HG02678 (cell line): ENCODE measurements at regions not wholly inside any gene's neighbourhood (a gene's known extent, or its start where the extent isn't known, plus 50 kb on each side); places are given as distances from the start of the nearest gene placed in this dataset.
A peak's percentile ranks its signal among the peaks of the same experiment; 100 is the strongest.
"Not testable (repeated sequence)": the region's sequence is repeated elsewhere in the genome, so short reads cannot be mapped to it uniquely, and the experiment has no call there.

Experiments
- ATAC-seq: cut with Tn5 transposase; IDR thresholded peaks from one replicate; pipeline ENCODE4 v1.9.1; 2021; ENCODE audit warnings: mild to moderate bottlenecking, moderate library complexity; ENCODE audit not compliant: unreplicated experiment

DNA sequence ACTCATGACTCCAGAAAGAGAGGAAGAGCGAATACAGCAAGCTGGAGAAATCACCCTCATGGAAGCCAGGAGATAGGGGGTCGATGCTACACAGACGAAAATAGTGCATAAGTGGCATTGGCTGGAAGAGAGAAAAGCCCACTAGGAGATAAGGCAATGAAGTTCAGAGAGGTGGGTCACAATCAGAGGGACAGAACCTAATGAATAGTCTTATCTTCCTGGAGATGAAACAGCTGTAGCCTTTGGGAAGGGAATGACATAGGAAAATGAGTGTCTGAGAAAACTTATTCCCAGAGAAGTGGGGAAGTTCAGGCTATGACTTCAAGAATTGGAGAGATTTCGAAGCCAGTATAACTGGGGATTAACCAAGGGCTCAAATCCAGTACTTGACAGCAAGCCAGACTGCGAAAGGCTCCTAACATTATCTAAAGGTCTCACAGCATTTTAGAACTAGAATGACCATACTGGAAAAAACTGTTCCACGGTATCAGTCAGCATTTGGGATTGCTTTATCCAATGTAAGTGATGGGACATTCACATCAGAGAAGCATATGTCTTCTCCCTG is 211.1 kb downstream of the ZNF365 start:
- no peak for ATAC-seq

DNA sequence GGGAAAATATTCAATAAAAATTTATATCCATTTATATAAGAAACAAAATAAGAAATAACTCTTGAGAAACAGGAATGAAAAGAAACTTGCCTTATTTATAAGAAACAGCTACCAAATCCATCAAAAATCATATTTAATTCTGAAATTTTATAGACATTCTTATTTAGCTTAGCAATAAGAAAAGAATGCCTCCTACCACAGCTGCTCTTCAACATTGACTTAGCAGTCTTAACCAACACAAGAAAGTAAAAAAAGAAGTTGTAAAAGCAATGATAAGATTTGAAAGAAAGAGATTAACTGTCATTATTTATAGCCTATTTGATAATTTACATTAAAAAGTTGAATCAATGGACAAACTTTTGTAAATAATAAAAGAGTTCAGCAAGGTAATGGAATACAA is 212.8 kb downstream of the ZNF365 start:
- no peak for ATAC-seq

- ATAC-seq = no peak
Measured at GRCh38 chr10:62588116-62588515, 213.9 kb downstream of the ZNF365 start.

- no peak for ATAC-seq
Measured at GRCh38 chr10:62589689-62590088, 214.8 kb upstream of the ADO start.

- ATAC-seq = no peak
Measured at GRCh38 chr10:62590306-62590705, 214.2 kb upstream of the ADO start.

DNA sequence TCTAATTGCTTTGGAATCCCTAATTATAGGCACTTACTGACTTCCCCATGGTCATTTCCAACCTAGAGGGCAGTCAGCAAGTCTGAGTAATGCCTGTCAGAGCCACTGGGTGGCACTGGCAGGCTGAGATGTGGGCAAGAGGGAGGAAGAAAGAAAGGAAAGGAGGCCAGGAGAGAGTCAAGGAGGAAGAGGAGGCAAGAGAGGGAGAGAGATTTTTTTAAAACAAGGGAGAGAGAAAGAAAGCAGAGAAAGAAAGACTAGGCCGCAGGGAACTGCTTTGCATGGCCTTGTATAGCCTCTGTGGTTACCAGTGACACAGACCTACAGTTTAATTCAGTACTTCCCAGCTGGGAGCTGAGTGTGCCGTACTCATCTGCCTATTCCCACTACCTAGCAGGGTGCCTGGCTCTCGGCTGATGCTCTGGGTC is 210.4 kb upstream of the ADO start:
- ATAC-seq = peak; percentile 83

DNA sequence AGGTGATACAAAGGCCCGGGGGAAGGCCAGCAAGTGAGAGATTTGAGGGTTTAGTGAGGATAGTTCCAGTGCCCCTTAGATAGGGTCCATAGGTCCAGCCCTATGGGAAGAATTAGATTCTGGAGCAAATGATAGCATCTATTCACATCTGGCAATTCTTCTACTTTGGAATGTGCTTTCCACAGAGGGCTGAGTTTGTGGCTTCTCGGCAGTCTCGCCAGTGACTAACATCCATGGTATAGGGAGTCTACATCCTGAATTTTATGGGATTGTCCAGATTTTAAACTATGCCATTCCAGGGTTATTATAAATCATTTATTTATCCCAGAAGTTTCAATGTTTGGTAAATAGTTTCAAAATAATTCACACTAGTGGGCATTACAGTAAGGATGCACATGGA is 207.3 kb upstream of the ADO start:
- no peak for ATAC-seq

DNA sequence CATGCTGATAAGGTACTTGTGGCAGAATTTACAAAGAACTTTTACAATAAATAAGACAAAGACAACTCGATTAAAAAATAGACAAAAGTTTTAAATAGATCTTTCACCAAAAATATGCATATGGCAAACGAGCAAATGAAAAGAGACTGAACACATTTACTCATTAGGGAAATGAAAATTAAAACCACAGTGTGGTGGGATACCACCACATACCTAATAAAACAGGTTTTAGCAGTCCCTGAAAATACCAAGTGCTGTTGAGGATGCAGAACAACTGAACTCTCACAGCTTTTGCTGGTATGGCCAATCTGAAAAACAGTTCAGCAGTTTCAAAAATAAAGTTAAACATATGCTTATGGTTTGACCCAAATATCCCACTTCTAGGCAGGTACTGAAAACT is 205.4 kb upstream of the ADO start:
- no peak for ATAC-seq

DNA sequence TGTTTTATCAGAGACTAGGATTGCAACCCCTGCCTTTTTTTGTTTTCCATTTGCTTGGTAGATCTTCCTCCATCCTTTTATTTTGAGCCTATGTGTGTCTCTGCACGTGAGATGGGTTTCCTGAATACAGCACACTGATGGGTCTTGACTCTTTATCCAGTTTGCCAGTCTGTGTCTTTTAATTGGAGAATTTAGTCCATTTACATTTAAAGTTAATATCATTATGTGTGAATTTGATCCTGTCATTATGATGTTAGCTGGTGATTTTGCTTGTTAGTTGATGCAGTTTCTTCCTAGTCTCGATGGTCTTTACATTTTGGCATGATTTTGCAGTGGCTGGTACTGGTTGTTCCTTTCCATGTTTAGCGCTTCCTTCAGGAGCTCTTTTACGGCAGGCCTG is 198.0 kb upstream of the ADO start:
- ATAC-seq = not testable (repeated sequence)

DNA sequence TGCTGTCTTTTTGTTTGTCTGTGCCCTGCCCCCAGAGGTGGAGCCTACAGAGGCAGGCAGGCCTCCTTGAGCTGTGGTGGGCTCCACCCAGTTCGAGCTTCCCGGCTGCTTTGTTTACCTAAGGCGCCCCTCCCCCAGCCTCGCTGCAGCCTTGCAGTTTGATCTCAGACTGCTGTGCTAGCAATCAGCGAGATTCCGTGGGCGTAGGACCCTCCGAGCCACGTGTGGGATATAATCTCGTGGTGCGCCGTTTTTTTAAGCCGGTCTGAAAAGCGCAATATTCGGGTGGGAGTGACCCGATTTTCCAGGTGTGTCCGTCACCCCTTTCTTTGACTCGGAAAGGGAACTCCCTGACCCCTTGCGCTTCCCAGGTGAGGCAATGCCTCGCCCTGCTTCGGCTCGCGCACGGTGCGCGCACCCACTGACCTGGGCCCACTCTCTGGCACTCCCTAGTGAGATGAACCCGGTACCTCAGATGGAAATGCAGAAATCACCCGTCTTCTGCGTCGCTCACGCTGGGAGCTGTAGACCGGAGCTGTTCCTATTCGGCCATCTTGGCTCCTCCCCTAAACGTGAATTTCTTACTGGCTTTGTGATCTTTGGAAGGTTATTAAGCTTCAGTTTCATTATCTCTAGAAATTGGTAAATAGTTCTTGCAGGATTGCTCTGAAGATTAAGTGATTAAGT is 196.2 kb upstream of the ADO start:
- not testable (repeated sequence) for ATAC-seq

GRCh38 chr10:62610649-62611229 is 193.8 kb upstream of the ADO start:
- ATAC-seq = peak; percentile 76

- ATAC-seq = no peak
Measured at GRCh38 chr10:62613424-62613823, 191.1 kb upstream of the ADO start.

DNA sequence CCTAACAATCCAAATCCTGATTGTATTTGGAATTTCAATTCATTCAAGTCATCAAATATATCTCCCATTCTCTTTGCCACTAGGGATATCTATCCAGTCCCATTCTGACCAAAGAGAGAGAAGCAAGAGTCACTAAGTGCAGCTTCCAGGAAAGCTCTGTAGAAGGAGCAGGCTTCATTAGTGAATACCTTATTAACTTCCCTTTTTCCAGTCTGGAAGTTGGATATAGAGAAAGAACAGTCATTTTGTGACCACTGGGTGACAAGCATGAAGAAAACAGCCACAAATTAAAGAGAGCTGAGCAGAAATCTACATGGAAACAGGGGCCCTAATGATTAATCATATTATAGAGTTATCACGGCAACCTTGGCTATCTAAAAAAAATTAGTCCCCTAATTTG is 190.7 kb upstream of the ADO start:
- ATAC-seq = no peak

DNA sequence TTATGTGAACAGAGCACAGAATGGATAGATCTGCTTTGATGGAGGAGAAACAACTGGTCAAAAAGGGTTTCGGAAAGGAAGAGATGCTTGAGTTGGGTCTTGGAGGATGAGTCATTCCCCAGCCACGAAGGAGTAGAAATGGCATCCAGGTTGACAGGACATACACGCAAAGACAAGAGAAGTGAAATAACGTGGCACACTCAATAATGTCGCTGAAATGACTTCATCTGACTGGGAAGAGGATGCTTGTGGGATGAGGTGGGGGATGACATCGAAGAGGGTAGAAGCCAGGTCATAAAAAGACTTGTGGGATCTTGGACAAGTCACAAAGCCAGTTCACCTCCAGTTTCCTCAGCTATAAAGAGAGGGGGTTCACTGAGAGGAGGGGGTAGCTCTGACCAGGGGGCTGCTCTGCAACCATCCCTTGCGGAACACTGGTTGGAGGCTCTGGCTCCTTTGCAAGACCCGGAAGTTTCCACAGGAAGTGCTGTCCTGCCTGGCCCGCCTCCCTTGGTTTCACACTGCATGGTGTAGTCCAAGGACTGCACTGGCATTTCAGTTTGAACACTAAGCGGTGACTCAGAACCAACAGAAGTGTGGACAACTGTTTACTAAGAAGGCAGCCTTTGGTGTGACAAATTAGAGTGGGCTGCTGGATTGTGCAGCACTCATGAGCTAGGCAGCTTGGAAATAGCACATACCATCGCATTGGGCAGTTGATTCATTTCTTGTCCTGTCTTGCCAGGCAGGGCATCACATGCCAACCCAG is 189.9 kb upstream of the ADO start:
- ATAC-seq = peak; percentile 49

DNA sequence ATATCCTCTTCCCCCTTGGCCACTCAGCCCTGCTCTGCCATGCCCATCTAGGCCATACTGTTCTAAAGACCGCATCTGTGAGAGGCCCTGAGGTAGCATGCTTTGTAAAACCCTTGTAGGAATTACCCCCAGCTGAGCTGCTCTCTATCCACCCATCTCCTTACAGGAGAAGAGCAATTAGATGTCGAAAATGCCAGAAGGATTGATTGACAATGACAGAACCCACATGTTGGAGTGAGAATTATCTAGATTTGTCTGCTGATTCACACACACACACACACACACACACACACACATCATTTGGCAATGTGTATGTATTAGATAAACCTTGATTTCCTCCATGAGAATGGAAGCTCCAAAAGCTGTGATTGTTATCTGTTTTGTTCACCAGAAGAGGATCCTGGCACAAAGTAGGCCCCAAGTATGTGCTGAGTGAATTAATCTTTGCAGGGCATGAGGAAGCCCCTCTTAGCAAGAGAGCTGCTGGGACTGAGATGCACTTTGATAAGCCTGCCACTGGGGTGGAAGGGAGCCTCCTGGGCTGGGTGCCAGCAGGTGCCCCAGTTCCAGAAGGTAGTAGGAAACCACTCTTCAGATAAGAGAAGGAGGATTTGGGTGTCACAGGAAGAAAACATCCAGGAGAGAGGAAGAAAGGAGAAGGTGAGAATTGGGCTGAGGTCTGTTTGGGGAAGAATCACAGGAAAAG is 187.5 kb upstream of the ADO start:
- ATAC-seq = no peak

DNA sequence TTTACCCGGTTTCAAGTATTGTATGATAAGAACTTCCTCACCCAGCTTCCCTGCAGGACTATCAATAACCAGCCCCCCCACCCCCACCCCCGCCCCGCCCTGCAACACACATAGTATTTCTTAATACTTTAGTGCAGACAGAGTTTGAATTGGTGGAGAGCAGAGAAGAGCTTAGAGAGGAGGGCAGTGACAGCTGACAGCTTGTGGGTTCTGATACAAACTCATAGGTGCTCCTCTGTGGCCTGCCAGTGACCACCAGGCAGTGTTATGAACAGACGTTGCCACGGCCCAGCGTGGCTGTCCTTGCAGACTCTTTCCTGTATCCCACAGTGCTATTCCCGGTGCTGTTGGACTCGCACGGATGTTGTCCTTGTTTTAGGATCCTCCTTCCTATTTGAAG is 186.9 kb upstream of the ADO start:
- ATAC-seq = no peak

- no peak for ATAC-seq
Measured at GRCh38 chr10:62618054-62618453, 186.5 kb upstream of the ADO start.

DNA sequence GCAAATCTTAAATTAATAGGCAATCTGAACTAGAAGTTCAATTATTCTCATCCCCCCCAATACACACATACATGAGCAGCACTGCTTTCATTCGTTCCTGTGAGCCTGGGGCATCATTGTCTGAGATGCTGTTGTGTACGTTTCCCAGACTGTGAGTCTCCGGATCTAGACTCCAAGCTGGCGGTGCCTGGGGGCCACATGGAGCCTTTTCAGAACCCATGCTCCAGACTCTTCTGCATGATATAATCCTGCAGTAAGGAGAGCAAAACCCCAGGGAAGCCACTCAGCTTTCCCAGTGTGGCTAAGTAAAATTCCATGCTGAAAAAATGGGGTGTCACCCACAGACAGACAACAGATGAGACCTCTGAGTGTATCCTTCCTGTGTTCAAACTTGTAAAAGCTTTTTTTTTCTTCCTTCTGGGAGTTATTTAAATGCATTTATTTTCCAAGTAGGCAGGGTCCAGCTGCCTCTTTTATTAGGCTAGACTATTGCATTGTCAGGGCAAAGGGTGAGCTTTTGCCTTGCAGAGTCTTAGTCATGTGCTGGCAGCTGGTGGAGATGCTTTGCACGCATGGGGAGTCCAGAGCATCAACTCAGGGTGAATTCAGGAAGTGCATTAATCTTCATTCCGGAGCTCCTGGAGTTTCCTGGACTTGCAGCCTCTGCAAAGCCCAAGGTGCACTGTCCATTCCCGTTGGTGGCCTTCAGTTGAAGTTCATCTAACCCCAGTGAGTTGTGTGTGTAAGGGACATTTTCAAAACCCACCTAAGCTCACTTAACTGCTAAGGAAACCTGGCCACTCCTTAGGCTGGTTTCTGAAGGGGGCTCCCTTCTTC is 185.7 kb upstream of the ADO start:
- no peak for ATAC-seq

- ATAC-seq = no peak
Measured at GRCh38 chr10:62619413-62619738, 185.1 kb upstream of the ADO start.

DNA sequence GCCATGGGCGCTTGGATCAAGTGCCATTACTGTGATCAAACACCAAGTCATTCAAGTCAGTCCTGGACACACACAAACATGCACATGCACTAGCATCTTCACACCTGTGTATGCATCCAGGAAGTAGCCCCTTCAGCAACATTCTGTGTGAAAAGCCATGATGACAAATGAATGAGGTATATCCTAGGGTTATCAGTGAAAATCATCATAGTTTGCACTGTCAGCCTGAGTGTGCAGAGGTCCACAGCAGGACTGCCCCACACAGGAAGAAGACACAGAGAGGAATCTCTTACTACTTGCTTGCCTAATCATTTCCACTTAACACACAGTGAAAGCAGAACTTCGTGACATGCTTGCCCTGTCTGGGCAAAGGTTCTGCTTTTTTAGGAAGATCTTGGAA is 184.0 kb upstream of the ADO start:
- ATAC-seq = no peak

- ATAC-seq = no peak
Measured at GRCh38 chr10:62623223-62623622, 181.3 kb upstream of the ADO start.
